ENCODE measurements at regions not wholly inside any gene's neighbourhood (a gene's known extent, or its start where the extent isn't known, plus 50 kb on each side); places are given as distances from the start of the nearest gene placed in this dataset.
"Not testable (repeated sequence)": the region's sequence is repeated elsewhere in the genome, so short reads cannot be mapped to it uniquely, and the experiment has no call there.

GRCh38 chr13:109403012-109403421 lies 383.4 kb downstream of the IRS2 start:
- Histone ChIP-seq H3K36me3 (ENCODE audit: control insufficient read depth, insufficient read depth, low read length) (no peaks in the 10 kb centered on the region), H3K9ac (ENCODE audit: low read depth, low read length) (no peak overlapping the region), H3K27me3 (ENCODE audit: control insufficient read depth, insufficient read depth, low read length) (no peaks in the 10 kb centered on the region), H3K4me3 (ENCODE audit: low read depth, low read length) (no peak overlapping the region), H3K4me1 (ENCODE audit: control insufficient read depth, insufficient read depth, low read length) (no peaks in the 10 kb centered on the region), H3K9me3 (ENCODE audit: control insufficient read depth, insufficient read depth, low read length) (no peaks in the 10 kb centered on the region)

DNA sequence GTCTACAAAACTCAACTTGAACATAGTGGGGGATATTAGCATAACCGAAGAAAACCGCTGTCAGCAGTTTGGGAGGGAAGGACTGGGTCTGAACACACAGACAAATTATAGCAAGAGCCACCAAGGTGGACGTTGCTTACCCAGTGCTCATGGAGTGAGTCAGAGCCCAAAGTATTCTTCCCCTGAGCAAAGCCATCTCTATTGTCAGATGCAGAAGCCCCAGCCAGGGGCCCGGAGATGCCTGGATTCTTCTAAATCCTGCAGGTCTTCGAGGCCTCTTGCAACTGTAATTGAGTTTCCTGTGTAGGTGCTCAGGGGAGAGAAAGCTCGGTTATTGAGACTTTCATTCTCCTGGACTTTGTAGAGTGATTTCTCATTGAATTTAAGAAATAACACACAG lies 384.5 kb downstream of the IRS2 start:
- no peaks in the 10 kb centered on the region for H3K36me3 ChIP-seq (ENCODE audit: control insufficient read depth, insufficient read depth, low read length)
- H3K9ac ChIP-seq (ENCODE audit: low read depth, low read length), result no peak overlapping the region
- H3K4me1 ChIP-seq (ENCODE audit: control insufficient read depth, insufficient read depth, low read length), result no peaks in the 10 kb centered on the region
- H3K9me3 ChIP-seq (ENCODE audit: control insufficient read depth, insufficient read depth, low read length), result no peaks in the 10 kb centered on the region
- no peaks in the 10 kb centered on the region for H3K27me3 ChIP-seq (ENCODE audit: control insufficient read depth, insufficient read depth, low read length)
- no peak overlapping the region for H3K4me3 ChIP-seq (ENCODE audit: low read depth, low read length)

DNA sequence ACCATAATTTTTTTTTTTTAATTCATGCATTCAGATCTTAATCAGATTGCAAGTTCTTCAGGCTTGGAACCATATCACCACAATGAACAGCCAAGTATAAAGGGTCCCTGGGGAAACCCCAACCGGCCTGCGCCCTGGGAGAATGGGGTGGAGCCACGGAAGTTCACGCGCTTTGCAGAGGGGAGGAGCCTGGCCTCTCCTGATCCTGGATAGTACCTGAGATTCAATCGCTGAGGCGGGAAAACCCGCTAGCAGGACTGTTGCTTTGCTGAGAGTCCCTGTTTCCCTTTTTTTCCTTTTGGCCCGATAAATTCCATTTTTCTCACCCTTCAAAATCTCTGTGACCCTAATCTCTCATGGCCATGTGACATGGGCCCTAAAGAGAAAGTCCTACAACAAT lies 385.1 kb downstream of the IRS2 start:
- Histone ChIP-seq H3K4me3 (ENCODE audit: low read depth, low read length) (no peak overlapping the region), H3K9me3 (ENCODE audit: control insufficient read depth, insufficient read depth, low read length) (no peaks in the 10 kb centered on the region)

GRCh38 chr13:109400624-109401257 lies 385.6 kb downstream of the IRS2 start:
- no peaks in the 10 kb centered on the region for H3K9me3 ChIP-seq (ENCODE audit: control insufficient read depth, insufficient read depth, low read length)
- no peaks in the 10 kb centered on the region for H3K36me3 ChIP-seq (ENCODE audit: control insufficient read depth, insufficient read depth, low read length)
- H3K4me1 ChIP-seq (ENCODE audit: control insufficient read depth, insufficient read depth, low read length), result no peaks in the 10 kb centered on the region
- H3K4me3 ChIP-seq (ENCODE audit: low read depth, low read length), result no peak overlapping the region
- H3K27me3 ChIP-seq (ENCODE audit: control insufficient read depth, insufficient read depth, low read length), result no peaks in the 10 kb centered on the region
- H3K9ac ChIP-seq (ENCODE audit: low read depth, low read length), result no peak overlapping the region

More for the DNA sequence above, 385.1 kb downstream of the IRS2 start:
- H3K4me1 ChIP-seq (ENCODE audit: control insufficient read depth, insufficient read depth, low read length), result no peaks in the 10 kb centered on the region
- no peaks in the 10 kb centered on the region for H3K27me3 ChIP-seq (ENCODE audit: control insufficient read depth, insufficient read depth, low read length)
- H3K36me3 ChIP-seq (ENCODE audit: control insufficient read depth, insufficient read depth, low read length), result no peaks in the 10 kb centered on the region
- no peak overlapping the region for H3K9ac ChIP-seq (ENCODE audit: low read depth, low read length)

DNA sequence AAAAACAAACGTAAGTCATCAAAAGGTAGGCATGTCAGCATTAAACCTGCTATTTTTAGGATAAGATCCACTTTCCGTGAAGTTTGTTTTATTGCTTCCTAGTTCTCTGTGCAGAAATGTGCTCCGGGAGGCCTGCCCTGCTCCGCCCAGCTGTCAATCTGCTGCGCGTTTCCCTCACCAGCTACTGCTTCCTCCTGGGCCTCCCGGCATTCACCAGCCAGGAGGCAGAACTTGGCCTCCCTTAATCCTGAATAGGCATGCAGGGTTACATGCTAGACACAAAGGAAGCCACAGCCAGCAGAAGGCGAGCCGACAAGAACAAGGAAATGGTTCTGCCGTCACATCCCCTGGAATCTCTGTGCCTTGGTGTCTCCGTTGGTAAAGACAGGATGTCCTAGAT lies 386.2 kb downstream of the IRS2 start:
- H3K4me1 ChIP-seq (ENCODE audit: control insufficient read depth, insufficient read depth, low read length), result no peaks in the 10 kb centered on the region
- no peak overlapping the region for H3K9ac ChIP-seq (ENCODE audit: low read depth, low read length)
- H3K4me3 ChIP-seq (ENCODE audit: low read depth, low read length), result no peak overlapping the region
- no peaks in the 10 kb centered on the region for H3K36me3 ChIP-seq (ENCODE audit: control insufficient read depth, insufficient read depth, low read length)
- H3K9me3 ChIP-seq (ENCODE audit: control insufficient read depth, insufficient read depth, low read length), result no peaks in the 10 kb centered on the region
- no peaks in the 10 kb centered on the region for H3K27me3 ChIP-seq (ENCODE audit: control insufficient read depth, insufficient read depth, low read length)

GRCh38 chr13:109398071-109398470 lies 388.3 kb downstream of the IRS2 start:
- H3K4me1 ChIP-seq (ENCODE audit: control insufficient read depth, insufficient read depth, low read length); H3K9ac ChIP-seq (ENCODE audit: low read depth, low read length); H3K27me3 ChIP-seq (ENCODE audit: control insufficient read depth, insufficient read depth, low read length); H3K36me3 ChIP-seq (ENCODE audit: control insufficient read depth, insufficient read depth, low read length); H3K4me3 ChIP-seq (ENCODE audit: low read depth, low read length); H3K9me3 ChIP-seq (ENCODE audit: control insufficient read depth, insufficient read depth, low read length): not testable (repeated sequence)

GRCh38 chr13:109397285-109397684 lies 389.1 kb downstream of the IRS2 start:
- Histone ChIP-seq H3K4me3 (ENCODE audit: low read depth, low read length) (no peak overlapping the region), H3K27me3 (ENCODE audit: control insufficient read depth, insufficient read depth, low read length) (no peaks in the 10 kb centered on the region), H3K36me3 (ENCODE audit: control insufficient read depth, insufficient read depth, low read length) (no peaks in the 10 kb centered on the region), H3K9me3 (ENCODE audit: control insufficient read depth, insufficient read depth, low read length) (no peaks in the 10 kb centered on the region), H3K9ac (ENCODE audit: low read depth, low read length) (no peak overlapping the region), H3K4me1 (ENCODE audit: control insufficient read depth, insufficient read depth, low read length) (no peaks in the 10 kb centered on the region)

GRCh38 chr13:109396266-109396665 lies 390.1 kb downstream of the IRS2 start:
- no peaks in the 10 kb centered on the region for H3K9me3 ChIP-seq (ENCODE audit: control insufficient read depth, insufficient read depth, low read length)
- no peaks in the 10 kb centered on the region for H3K4me1 ChIP-seq (ENCODE audit: control insufficient read depth, insufficient read depth, low read length)
- no peak overlapping the region for H3K4me3 ChIP-seq (ENCODE audit: low read depth, low read length)
- no peaks in the 10 kb centered on the region for H3K27me3 ChIP-seq (ENCODE audit: control insufficient read depth, insufficient read depth, low read length)
- no peak overlapping the region for H3K9ac ChIP-seq (ENCODE audit: low read depth, low read length)
- H3K36me3 ChIP-seq (ENCODE audit: control insufficient read depth, insufficient read depth, low read length), result no peaks in the 10 kb centered on the region

GRCh38 chr13:109395014-109395413 lies 391.4 kb downstream of the IRS2 start:
- no peaks in the 10 kb centered on the region for H3K4me1 ChIP-seq (ENCODE audit: control insufficient read depth, insufficient read depth, low read length)
- H3K9me3 ChIP-seq (ENCODE audit: control insufficient read depth, insufficient read depth, low read length), result no peaks in the 10 kb centered on the region
- H3K4me3 ChIP-seq (ENCODE audit: low read depth, low read length), result no peak overlapping the region
- H3K9ac ChIP-seq (ENCODE audit: low read depth, low read length), result no peak overlapping the region
- H3K36me3 ChIP-seq (ENCODE audit: control insufficient read depth, insufficient read depth, low read length), result no peaks in the 10 kb centered on the region
- H3K27me3 ChIP-seq (ENCODE audit: control insufficient read depth, insufficient read depth, low read length), result no peaks in the 10 kb centered on the region

DNA sequence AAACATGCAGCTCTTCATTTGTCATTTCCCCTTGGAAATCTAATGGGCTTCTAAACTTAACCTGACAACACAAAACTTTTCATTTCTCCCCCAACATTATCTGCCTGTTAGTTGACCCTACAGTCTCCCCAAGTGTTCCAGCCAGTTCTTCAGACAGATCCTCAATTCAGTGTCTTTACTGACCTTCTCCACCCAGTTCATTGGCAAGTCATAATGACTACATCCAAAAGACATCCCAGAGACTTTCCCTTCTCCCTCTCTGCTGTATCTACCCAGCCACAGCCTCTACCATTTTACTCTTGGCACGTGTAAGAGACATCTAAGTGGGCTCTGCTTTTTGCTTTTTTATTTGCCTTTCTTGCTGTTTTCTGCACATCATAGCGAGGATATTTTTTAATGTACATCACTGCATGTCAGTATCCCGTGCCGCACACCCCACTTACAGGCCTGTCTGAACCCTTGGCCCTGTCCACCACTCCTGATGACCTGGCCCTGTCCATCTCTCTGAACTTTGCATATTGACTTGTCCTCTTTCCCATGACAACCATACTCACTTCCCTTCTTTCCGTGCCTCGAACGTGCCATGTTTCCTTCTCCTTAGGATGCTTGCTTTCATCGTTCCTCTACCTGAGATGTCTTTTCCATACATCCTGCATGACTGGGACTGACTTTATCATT lies 391.9 kb downstream of the IRS2 start:
- Histone ChIP-seq H3K4me1 (ENCODE audit: control insufficient read depth, insufficient read depth, low read length) (no peaks in the 10 kb centered on the region), H3K9ac (ENCODE audit: low read depth, low read length) (no peak overlapping the region), H3K36me3 (ENCODE audit: control insufficient read depth, insufficient read depth, low read length) (no peaks in the 10 kb centered on the region), H3K4me3 (ENCODE audit: low read depth, low read length) (no peak overlapping the region), H3K27me3 (ENCODE audit: control insufficient read depth, insufficient read depth, low read length) (no peaks in the 10 kb centered on the region), H3K9me3 (ENCODE audit: control insufficient read depth, insufficient read depth, low read length) (no peaks in the 10 kb centered on the region)

GRCh38 chr13:109393045-109393444 lies 393.3 kb downstream of the IRS2 start:
- Histone ChIP-seq H3K9ac (ENCODE audit: low read depth, low read length) (no peak overlapping the region), H3K27me3 (ENCODE audit: control insufficient read depth, insufficient read depth, low read length) (no peaks in the 10 kb centered on the region), H3K36me3 (ENCODE audit: control insufficient read depth, insufficient read depth, low read length) (no peaks in the 10 kb centered on the region), H3K9me3 (ENCODE audit: control insufficient read depth, insufficient read depth, low read length) (no peaks in the 10 kb centered on the region), H3K4me3 (ENCODE audit: low read depth, low read length) (no peak overlapping the region), H3K4me1 (ENCODE audit: control insufficient read depth, insufficient read depth, low read length) (no peaks in the 10 kb centered on the region)

DNA sequence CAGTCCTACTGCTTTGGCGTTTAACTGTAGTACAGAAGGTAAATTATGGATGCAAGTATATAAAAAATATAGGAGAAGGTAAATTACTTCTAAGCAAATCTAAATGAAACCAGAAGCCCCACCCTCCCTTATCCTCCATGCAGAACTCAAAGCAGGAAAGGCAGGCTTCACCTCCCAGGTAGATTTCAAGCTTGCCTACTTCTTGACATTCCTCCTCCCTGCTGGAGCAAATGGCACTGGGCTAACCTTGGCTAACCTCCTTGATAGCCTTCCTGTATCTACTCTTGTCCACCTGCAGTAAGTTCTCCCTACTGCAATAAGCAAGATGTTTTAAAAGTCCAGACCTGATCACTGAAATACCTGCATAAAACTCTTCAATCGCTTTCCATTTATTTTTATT lies 396.0 kb downstream of the IRS2 start:
- H3K36me3 ChIP-seq (ENCODE audit: control insufficient read depth, insufficient read depth, low read length), result no peaks in the 10 kb centered on the region
- H3K4me3 ChIP-seq (ENCODE audit: low read depth, low read length), result no peak overlapping the region
- H3K4me1 ChIP-seq (ENCODE audit: control insufficient read depth, insufficient read depth, low read length), result no peaks in the 10 kb centered on the region
- no peak overlapping the region for H3K9ac ChIP-seq (ENCODE audit: low read depth, low read length)
- H3K9me3 ChIP-seq (ENCODE audit: control insufficient read depth, insufficient read depth, low read length), result no peaks in the 10 kb centered on the region
- H3K27me3 ChIP-seq (ENCODE audit: control insufficient read depth, insufficient read depth, low read length), result no peaks in the 10 kb centered on the region
